HG03108 (cell line): ENCODE measurements at regions not wholly inside any gene's neighbourhood (a gene's known extent, or its start where the extent isn't known, plus 50 kb on each side); places are given as distances from the start of the nearest gene placed in this dataset.

Source experiments
- ATAC-seq: cut with Tn5 transposase; IDR thresholded peaks from one replicate; pipeline ENCODE4 v1.9.1; 2021; ENCODE audit warnings: moderate library complexity; ENCODE audit not compliant: unreplicated experiment

- ATAC-seq = no peak
Measured at GRCh38 chr13:84272877-84273562, 390.7 kb upstream of the SLITRK1 start.

GRCh38 chr13:84265257-84265764 is 383.0 kb upstream of the SLITRK1 start:
- ATAC-seq = no peak

- ATAC-seq = no peak
Measured at GRCh38 chr13:84263354-84264069, 381.2 kb upstream of the SLITRK1 start.

GRCh38 chr13:84255226-84255797 is 373.0 kb upstream of the SLITRK1 start:
- ATAC-seq = no peak

- no peak for ATAC-seq
Measured at GRCh38 chr13:84249463-84249862, 367.2 kb upstream of the SLITRK1 start.

GRCh38 chr13:84243340-84243739 is 361.1 kb upstream of the SLITRK1 start:
- ATAC-seq = no peak

- ATAC-seq = no peak
Measured at GRCh38 chr13:84239032-84239431, 356.8 kb upstream of the SLITRK1 start.

GRCh38 chr13:84238381-84238780 is 356.1 kb upstream of the SLITRK1 start:
- no peak for ATAC-seq

- no peak for ATAC-seq
Measured at GRCh38 chr13:84237143-84237542, 354.9 kb upstream of the SLITRK1 start.

- ATAC-seq = no peak
Measured at GRCh38 chr13:84234416-84234815, 352.1 kb upstream of the SLITRK1 start.

- ATAC-seq = no peak
Measured at GRCh38 chr13:84230568-84230967, 348.3 kb upstream of the SLITRK1 start.

- ATAC-seq = no peak
Measured at GRCh38 chr13:84211048-84211447, 328.8 kb upstream of the SLITRK1 start.

GRCh38 chr13:84208246-84208910 is 326.1 kb upstream of the SLITRK1 start:
- no peak for ATAC-seq

- no peak for ATAC-seq
Measured at GRCh38 chr13:84207509-84207908, 325.2 kb upstream of the SLITRK1 start.

- ATAC-seq = no peak
Measured at GRCh38 chr13:84200971-84201370, 318.7 kb upstream of the SLITRK1 start.

GRCh38 chr13:84192125-84192524 is 309.9 kb upstream of the SLITRK1 start:
- ATAC-seq = no peak

GRCh38 chr13:84191139-84191538 is 308.9 kb upstream of the SLITRK1 start:
- no peak for ATAC-seq

- ATAC-seq = no peak
Measured at GRCh38 chr13:84187626-84188025, 305.4 kb upstream of the SLITRK1 start.

GRCh38 chr13:84139561-84140158 is 257.4 kb upstream of the SLITRK1 start:
- ATAC-seq = no peak

- ATAC-seq = peak; percentile 100
Measured at GRCh38 chr13:84137292-84137691, 255.0 kb upstream of the SLITRK1 start.

- no peak for ATAC-seq
Measured at GRCh38 chr13:84136582-84136981, 254.3 kb upstream of the SLITRK1 start.
